Ishikawa (cell line): ENCODE measurements at regions not wholly inside any gene's neighbourhood (a gene's known extent, or its start where the extent isn't known, plus 50 kb on each side); places are given as distances from the start of the nearest gene placed in this dataset.

ENCODE experiments used
- CEBPB ChIP-seq: IDR thresholded peaks from 2 replicates; pipeline ENCODE4 v1.6.1; 2012
- CREB1 ChIP-seq: IDR thresholded peaks from 2 replicates; pipeline ENCODE4 v1.6.1; 2012; ENCODE audit warnings: low read depth
- EGR1 ChIP-seq: IDR thresholded peaks from 2 replicates; pipeline ENCODE4 v1.6.1; 2012
- EP300 ChIP-seq: IDR thresholded peaks from 2 replicates; pipeline ENCODE4 v1.6.1; 2012; ENCODE audit warnings: borderline replicate concordance
- FOXM1 ChIP-seq: IDR thresholded peaks from 2 replicates; pipeline ENCODE4 v1.6.1; 2012; ENCODE audit warnings: low read depth, borderline replicate concordance
- NFIC ChIP-seq: IDR thresholded peaks from 2 replicates; pipeline ENCODE4 v1.6.1; 2012
- RAD21 ChIP-seq: IDR thresholded peaks from 2 replicates; pipeline ENCODE4 v1.6.1; 2012; ENCODE audit warnings: low read depth
- REST ChIP-seq: IDR thresholded peaks from 2 replicates; pipeline ENCODE4 v1.6.1; 2012; ENCODE audit warnings: low read depth, mild to moderate bottlenecking
- TAF1 ChIP-seq: IDR thresholded peaks from 2 replicates; pipeline ENCODE4 v1.6.1; 2012; ENCODE audit warnings: low read depth, mild to moderate bottlenecking
- TCF12 ChIP-seq: IDR thresholded peaks from 2 replicates; pipeline ENCODE4 v1.6.1; 2012; ENCODE audit warnings: low read depth
- TEAD4 ChIP-seq: IDR thresholded peaks from 2 replicates; pipeline ENCODE4 v1.6.1; 2012
- YY1 ChIP-seq: IDR thresholded peaks from 2 replicates; pipeline ENCODE4 v1.6.1; 2012; ENCODE audit warnings: low read depth
- ZBTB7A ChIP-seq: IDR thresholded peaks from 2 replicates; pipeline ENCODE4 v1.6.1; 2012; ENCODE audit warnings: low read depth
- TF ChIP-seq, protein P1 (sequence below): IDR thresholded peaks from 2 replicates; pipeline ENCODE4 v1.6.1; 2012
- TF ChIP-seq, protein P2 (sequence below): IDR thresholded peaks from 2 replicates; pipeline ENCODE4 v1.6.1; 2012

GRCh38 chr7:25389489-25390106 lies 161.3 kb upstream of the NPVF start:
- TF ChIP-seq YY1 (no peak), TEAD4 (no peak), RAD21 (peak; percentile 58)
- TF ChIP-seq, protein P1, sequence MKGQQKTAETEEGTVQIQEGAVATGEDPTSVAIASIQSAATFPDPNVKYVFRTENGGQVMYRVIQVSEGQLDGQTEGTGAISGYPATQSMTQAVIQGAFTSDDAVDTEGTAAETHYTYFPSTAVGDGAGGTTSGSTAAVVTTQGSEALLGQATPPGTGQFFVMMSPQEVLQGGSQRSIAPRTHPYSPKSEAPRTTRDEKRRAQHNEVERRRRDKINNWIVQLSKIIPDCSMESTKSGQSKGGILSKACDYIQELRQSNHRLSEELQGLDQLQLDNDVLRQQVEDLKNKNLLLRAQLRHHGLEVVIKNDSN, result no peak

- TF ChIP-seq RAD21, result peak; percentile 33; the same call in 1 of the 2 replicates
- TF ChIP-seq, protein P1, result no peak
These were observed 163.1 kb upstream of the NPVF start for GRCh38 chr7:25391295-25391861.

- TF ChIP-seq YY1 (no peak), CREB1 (no peak), TEAD4 (no peak), FOXM1 (no peak), CEBPB (no peak), NFIC (no peak), TCF12 (no peak), RAD21 (no peak), EP300 (no peak), EGR1 (no peak), TAF1 (no peak), ZBTB7A (no peak)
- TF ChIP-seq, protein P2, sequence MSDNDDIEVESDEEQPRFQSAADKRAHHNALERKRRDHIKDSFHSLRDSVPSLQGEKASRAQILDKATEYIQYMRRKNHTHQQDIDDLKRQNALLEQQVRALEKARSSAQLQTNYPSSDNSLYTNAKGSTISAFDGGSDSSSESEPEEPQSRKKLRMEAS, result no peak
- TF ChIP-seq, protein P1, result no peak
These were observed 163.8 kb upstream of the NPVF start for GRCh38 chr7:25391961-25392587.

GRCh38 chr7:25392588-25393338 lies 164.5 kb upstream of the NPVF start:
- no peak for TF ChIP-seq TCF12
- no peak for TF ChIP-seq CEBPB
- TF ChIP-seq, protein P1, result no peak
- TF ChIP-seq ZBTB7A, result no peak
- TF ChIP-seq NFIC, result no peak
- no peak for TF ChIP-seq EP300
- no peak for TF ChIP-seq CREB1
- no peak for TF ChIP-seq TAF1
- TF ChIP-seq RAD21, result no peak
- TF ChIP-seq EGR1, result no peak
- no peak for TF ChIP-seq REST
- TF ChIP-seq, protein P2, result no peak
- TF ChIP-seq TEAD4, result no peak
- TF ChIP-seq YY1, result no peak
- no peak for TF ChIP-seq FOXM1

- TF ChIP-seq REST, result no peak
- no peak for TF ChIP-seq TCF12
- TF ChIP-seq NFIC, result no peak
- no peak for TF ChIP-seq CEBPB
These were observed 167.7 kb upstream of the NPVF start for GRCh38 chr7:25395976-25396375.
